GM12892 (cell line): ENCODE measurements at regions not wholly inside any gene's neighbourhood (a gene's known extent, or its start where the extent isn't known, plus 50 kb on each side); places are given as distances from the start of the nearest gene placed in this dataset.

ENCODE experiments used
- DNase-seq: peaks from one replicate; pipeline ENCODE4 v3.0.0; 2011; ENCODE audit not compliant: insufficient read length
- FAIRE-seq: peaks from 2 replicates; lab custom pipeline; 2011; peaks lifted over from hg19 to GRCh38; lab: Jason Lieb, UNC
- POLR2A ChIP-seq: IDR thresholded peaks from 2 replicates; pipeline ENCODE4 v1.6.1; 2011; ENCODE audit warnings: low read depth, low read length, control low read depth
- POLR2AphosphoS5 ChIP-seq: IDR thresholded peaks from 2 replicates; pipeline ENCODE4 v1.6.1; 2011; ENCODE audit warnings: low read depth, low read length, control low read depth
- TAF1 ChIP-seq: IDR thresholded peaks from 2 replicates; pipeline ENCODE4 v1.6.1; 2011; ENCODE audit warnings: low read depth, mild to moderate bottlenecking, control low read depth, low read length, borderline replicate concordance

DNA sequence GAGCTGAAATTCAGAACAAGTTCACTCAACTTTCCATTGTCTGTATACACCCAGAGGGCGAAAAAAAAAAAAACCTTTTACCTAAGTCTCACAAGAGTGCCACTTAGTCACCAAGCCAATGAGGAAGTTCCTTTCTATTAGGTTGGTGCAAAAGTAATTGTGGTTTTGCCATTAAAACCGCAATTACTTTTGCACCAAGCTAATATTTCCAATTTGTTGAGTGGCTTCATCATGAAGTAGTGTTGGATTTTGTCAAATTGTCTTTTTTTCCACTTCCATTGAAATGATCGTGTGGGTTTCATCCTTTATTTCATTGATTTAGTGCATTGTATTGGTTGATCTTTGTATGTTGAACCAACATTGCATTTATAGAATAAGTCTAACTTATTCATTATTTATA is 253.9 kb downstream of the ZIC4 start:
- FAIRE-seq (no peak), DNase-seq (no peak)
- no peak for TF ChIP-seq POLR2AphosphoS5
- TF ChIP-seq POLR2A: no peak
- TF ChIP-seq TAF1: no peak

DNA sequence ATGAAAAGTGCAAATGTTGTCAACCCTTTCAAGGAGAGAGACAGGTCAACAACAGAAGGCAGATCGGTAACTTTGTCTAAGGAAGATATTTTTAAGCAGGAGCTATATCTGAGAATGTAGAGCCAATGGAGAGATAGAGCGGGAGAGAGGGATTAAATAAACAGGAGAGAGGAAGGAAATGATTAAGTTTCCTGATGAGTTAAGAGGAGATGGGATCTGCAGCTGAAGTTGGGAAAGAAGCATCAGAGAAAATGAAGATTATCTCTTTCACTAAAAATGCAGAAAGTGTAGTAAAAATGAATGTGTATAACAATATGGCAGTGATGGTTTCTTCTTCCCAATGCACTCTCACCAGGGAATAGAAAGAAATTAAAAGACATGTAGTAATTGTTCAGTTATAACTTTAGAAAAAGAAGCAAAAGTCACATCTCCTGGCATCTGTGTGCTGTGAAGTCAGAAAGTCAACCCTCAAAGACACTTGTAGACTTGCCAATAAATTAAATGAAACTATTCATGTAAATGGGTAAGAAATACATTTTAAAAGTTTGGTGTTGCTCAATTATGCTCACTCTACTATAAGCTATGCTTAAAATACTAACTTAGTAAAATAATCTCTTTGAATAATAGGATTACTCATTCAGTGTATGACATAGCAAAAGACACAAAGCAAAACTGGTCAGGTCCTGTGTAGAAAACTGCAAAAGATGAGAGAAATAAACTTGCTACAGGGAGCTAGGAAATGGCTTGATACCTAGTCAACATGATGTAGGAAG is 264.6 kb downstream of the ZIC4 start:
- FAIRE-seq (no peak), DNase-seq (no peak)
- no peak for TF ChIP-seq POLR2A
- no peak for TF ChIP-seq POLR2AphosphoS5
- no peak for TF ChIP-seq TAF1

DNA sequence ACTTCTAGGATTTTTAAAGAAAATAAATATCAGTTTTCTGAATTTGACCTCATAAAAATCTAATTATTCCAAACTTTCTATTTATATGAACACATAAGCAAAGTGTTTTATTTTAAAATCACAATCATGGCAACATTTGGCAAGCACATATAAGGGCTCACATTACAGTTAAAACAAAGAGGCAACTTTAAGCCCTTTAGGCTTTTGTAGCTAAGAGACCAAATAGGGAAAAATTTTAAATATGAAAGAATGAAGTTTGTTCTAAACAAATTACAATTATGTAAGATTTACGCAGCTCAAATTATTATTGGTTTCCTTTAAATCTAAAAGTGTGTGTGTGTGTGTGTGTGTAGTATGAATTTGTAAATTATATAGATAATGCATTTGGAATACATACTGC is 267.0 kb downstream of the ZIC4 start:
- TF ChIP-seq POLR2A (no peak), POLR2AphosphoS5 (no peak), TAF1 (no peak)
- DNase-seq (no peak), FAIRE-seq (no peak)

DNA sequence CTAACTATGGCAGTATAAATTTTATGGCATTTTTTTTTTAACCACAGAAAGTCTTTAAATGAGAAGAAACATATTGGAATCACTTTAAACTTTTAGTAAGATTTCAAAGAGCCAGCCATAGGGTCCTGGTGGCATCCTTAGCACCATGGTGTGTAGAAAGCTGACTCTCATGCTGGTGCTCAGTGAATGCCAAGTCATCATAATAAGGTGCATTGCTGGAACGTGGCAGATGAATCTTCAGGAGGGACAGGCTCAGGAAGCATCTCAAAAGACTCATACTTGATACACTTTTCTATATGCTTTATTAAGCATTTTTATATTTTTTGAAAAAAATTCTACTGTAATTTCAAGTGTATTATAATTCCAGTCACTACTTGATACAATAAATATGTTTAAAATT is 274.2 kb downstream of the ZIC4 start:
- DNase-seq: no peak
- TF ChIP-seq POLR2A (no peak), TAF1 (no peak), POLR2AphosphoS5 (no peak)
- FAIRE-seq: no peak

DNA sequence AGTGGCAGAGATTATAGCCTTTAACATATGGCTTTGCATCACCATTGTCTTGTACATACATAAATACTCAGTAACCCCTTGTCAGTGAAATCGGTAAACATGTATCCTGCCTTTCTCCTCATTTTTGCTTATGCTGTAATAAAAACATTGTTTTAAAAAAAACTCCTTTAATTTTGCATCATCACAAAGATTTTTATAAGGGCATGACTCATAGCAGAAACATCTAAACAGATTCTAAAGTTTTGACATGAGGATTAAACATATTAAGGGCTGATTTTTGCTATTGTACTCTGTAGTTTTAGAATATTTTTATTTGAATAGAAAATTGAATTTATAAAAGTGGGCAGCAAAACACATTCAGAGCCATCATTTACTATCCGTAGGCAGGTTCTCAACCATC is 275.9 kb downstream of the ZIC4 start:
- no peak for FAIRE-seq
- no peak for DNase-seq
- no peak for TF ChIP-seq TAF1
- no peak for TF ChIP-seq POLR2A
- TF ChIP-seq POLR2AphosphoS5: no peak

GRCh38 chr3:147129665-147130064 is 276.7 kb downstream of the ZIC4 start:
- TF ChIP-seq TAF1 (no peak), POLR2AphosphoS5 (no peak), POLR2A (no peak)
- FAIRE-seq (no peak), DNase-seq (no peak)

- TF ChIP-seq POLR2A: no peak
- no peak for TF ChIP-seq POLR2AphosphoS5
- no peak for TF ChIP-seq TAF1
- FAIRE-seq (no peak), DNase-seq (no peak)
Measured at GRCh38 chr3:147122350-147122749, 284.0 kb downstream of the ZIC4 start.

DNA sequence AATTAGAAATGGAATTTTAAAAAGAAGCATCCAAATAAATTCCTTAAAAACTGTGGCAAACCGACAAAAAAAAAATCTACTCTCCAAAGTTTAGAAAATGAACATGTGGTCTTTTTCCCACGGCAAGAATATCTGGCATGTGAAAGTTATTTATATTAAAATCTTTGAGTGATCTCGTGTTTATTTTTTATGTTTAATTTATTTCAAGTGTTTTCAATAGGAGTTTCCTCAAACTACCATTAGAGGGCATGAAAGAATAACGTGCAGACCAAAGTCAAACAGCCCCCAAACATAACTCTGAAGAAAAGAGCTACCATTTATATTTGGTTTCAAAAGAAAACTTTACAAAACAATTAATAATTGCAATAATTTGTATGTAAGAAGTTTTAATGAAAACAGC is 286.4 kb downstream of the ZIC4 start:
- DNase-seq: no peak
- no peak for TF ChIP-seq TAF1
- FAIRE-seq: no peak

GRCh38 chr3:147119346-147119745 is 287.0 kb downstream of the ZIC4 start:
- DNase-seq (no peak), FAIRE-seq (no peak)
- TF ChIP-seq POLR2AphosphoS5: no peak
- TF ChIP-seq TAF1: no peak
- TF ChIP-seq POLR2A: no peak

GRCh38 chr3:147118611-147119010 is 287.7 kb downstream of the ZIC4 start:
- DNase-seq (no peak), FAIRE-seq (no peak)
- no peak for TF ChIP-seq POLR2AphosphoS5
- TF ChIP-seq POLR2A: no peak
- TF ChIP-seq TAF1: no peak

DNA sequence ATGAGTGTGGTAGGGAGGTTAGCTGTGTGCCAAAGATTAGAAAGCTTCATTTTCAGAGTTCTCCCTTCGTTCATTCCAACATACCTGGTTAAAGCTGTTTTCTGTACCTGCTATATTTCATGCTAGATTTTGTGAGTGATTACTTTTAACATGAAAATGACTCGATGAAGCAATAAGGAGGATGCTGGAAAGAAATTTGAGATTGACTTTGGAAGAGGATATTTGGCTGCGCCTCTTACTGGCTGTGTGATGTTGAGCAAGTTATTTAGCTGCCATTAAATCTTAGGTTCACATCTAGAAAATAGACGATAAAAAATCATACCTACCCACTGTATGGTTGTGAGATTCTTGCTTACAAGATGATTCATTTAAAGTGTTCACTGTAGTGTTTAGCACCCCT is 288.7 kb downstream of the ZIC4 start:
- DNase-seq (no peak), FAIRE-seq (no peak)
- no peak for TF ChIP-seq TAF1

DNA sequence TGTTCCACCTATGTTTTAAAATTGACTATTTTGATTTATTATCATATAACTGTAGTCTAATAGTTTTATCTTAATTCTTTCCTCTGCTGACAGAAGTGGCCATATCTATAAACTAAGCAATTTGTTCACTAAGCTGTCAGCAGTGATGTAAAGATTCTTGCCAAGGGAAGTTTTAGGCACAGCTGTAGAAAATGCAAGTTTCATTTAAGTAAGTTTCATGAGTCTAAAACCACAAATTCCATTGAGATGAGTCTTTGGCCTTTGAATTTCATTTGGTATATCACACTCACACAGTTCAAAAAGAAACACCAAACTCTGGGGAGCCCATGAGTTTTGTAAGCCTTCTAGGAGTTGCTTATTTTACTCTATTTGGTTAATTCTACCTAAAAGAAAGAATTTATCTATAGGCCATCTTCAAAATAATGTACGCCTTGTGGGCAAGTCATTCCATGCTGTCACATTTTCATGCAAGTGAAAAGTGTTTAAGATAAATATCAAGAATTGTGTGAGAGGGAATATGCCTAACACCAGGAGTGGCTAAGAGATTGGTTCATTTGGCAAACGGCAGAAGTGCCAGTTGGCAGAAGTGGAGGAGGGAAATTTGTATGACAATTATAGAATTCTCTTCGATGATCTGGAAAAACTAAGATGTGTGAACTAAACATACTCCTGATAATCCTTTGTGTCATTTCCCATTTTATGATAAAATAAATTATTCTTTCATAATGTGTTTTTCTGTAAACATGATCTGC is 292.9 kb downstream of the ZIC4 start:
- no peak for FAIRE-seq
- TF ChIP-seq POLR2AphosphoS5 (no peak), TAF1 (no peak), POLR2A (no peak)
- DNase-seq: no peak
